Cerebellar nuclear complex (tissue), 1 donor: ENCODE measurements at regions not wholly inside any gene's neighbourhood (a gene's known extent, or its start where the extent isn't known, plus 50 kb on each side); places are given as distances from the start of the nearest gene placed in this dataset.

Source experiments
- DNase-seq, 2 experiments: peaks; one replicate each; lab custom pipeline; 2025; lab: John Stamatoyannopoulos, UW

GRCh38 chr1:239263801-239264200 lies 122.6 kb upstream of the CHRM3 start:
- DNase-seq: no peak

GRCh38 chr1:239262538-239262937 lies 123.8 kb upstream of the CHRM3 start:
- no peak for DNase-seq

DNA sequence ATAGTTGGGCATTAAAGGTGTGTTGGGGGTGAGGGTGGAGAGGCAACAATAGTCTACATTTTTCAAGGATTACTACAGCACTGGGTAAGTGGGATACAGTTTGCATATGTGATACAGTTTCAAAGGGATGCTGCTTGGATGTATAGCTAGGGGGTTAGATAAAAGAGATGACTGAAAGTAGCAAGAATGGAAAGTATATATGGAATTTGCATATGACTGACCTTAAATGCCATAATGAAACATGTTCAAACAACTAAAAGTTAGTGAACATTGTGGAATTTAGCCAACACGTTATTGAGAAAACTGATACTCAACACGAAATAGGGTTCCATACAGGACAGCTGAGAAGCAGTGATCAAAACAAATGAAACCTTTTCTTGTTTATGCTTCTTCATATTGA lies 124.8 kb upstream of the CHRM3 start:
- no peak for DNase-seq

DNA sequence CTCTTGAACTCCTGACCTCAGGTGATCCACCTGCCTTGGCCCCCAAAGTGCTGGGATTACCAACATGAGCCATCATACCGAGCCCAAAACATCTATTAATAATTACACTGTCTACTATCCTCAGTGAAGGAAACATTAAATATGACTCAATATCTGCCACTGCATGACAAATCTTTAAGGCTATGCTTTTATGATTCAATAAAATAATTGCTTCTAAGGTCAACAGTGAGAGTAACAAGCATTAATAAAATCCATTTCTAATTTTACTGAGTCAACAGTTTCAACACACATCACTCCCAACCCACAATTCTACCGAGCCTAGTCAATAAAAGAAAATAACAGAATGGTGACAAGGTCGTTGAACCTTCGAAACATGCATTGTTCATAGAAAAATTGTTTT lies 125.5 kb upstream of the CHRM3 start:
- no peak for DNase-seq

GRCh38 chr1:239255628-239256160 lies 130.7 kb upstream of the CHRM3 start:
- no peak for DNase-seq

DNA sequence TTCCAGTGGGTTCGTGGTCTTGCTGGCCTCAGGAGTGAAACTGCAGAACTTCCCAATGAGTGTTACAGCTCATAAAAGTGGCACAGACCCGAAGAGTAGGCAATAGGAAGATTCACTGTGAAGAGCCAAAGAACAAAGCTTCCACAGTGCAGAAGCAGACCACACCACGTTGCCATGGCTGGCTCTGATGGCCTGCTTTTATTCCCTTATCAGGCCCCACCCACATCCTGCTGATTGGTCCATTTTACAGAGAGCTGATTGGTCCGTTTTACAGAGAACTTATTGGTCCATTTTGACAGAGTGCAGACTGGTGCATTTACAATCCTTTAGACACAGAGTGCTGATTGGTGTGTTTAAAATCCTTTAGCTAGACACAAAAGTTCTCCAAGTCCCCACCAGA lies 131.4 kb upstream of the CHRM3 start:
- no peak for DNase-seq

DNA sequence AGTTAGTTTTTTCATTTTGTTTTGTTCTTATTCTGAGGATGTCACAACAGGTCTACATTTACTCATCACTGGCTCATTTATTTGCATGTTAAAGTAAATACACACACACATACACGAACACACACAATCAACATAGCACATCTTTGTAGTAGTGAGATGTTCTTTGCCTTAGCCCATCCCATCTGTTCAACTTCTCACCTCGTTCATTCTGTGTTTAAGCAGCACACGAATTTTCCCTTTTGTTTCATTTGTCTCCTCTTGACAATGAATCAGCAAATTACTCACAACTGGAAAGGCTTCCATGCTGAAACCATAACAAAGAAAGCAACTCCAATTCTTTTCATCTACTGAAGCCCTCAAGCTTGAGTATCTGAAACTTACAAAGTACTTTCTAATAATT lies 133.3 kb upstream of the CHRM3 start:
- no peak for DNase-seq

DNA sequence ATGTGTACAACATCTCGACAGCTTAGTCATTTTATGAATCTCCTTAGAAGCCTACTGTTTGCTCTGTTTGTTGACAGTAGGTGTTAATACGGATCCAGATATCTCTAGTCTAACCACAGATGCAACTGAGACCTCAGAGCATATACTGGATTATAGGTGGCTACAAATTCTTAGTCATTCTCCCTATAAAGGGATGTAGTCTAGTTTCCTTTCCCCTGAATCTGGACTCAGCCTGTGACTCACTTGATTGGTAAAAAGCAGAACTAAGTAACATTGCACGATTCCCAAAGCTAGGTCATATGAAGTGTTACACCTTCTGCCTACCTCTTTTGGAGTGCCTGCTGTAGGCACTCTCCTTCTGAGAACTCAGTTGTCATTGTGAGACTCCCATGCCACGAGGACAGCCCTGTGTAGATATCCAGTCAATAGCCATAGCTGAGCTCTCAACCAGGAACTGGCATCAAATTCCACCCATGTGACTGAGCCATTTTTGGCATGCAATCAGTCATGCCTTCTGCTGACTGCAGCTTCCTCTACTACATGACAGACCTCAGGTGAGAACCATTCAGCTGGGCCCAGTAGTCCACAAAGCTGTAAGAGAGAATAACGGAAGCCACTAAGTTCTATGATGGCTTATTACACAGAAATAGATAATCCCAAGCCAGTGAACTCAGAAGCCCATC lies 135.9 kb upstream of the CHRM3 start:
- no peak for DNase-seq

DNA sequence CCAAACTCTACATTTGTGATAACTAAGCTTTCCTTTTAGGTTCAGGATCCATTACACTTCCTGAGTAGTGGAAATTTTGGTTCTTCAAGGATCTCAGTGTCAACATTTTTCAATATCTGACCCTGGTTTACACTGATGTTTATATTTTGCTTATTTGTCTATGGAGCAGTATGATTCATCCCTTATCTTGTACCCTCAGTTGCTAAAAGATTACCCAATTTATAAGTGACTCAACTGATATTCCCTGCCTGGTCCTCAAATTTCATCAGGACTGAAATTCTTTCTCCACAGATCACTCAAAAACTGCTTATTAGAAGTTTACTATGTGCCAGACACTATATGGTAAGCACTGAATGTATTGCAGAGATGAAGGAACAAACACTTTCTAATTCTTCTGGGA lies 139.1 kb upstream of the CHRM3 start:
- DNase-seq: no peak

- no peak for DNase-seq
Observed at GRCh38 chr1:239244084-239244483, 142.3 kb upstream of the CHRM3 start.

- DNase-seq: no peak
Observed at GRCh38 chr1:239243006-239243405, 143.4 kb upstream of the CHRM3 start.

GRCh38 chr1:239242404-239242803 lies 144.0 kb upstream of the CHRM3 start:
- no peak for DNase-seq

DNA sequence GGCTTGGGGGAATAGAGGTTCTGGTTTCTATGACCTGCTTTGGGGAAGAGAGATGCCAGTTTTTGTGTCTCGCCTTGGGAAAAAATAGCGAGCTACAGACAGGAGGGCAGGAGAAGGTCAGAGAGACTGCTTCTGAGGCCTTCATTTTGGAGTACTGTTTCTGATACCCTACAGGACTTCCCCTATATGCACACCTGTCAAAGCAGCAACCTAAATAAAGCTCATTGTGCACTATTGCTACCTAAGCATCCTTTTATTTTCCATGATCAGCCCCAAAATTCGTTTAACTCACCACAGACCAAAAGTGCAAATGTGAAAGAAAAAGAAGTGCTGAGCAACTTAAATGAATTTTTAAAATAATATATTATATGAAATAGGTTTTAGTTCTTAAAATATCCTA lies 145.6 kb upstream of the CHRM3 start:
- DNase-seq: no peak

DNA sequence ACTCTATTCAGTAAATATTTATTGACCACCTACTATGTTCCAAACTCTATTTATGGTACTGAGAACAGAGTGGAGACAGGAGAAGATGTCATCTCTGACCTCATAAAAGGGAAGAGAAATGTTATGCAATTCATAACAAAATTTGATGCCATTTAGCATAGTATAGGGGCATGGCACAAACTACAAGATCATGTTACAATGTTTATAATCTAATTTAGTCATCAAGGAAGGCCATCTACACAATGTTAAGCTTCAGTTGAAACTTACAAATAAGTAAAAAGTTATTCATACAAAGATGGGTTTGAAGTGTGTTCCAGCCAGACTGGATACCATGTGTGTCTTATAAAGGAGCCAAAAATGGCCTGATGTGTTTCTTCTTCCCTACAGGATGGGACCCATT lies 146.8 kb upstream of the CHRM3 start:
- DNase-seq: no peak

DNA sequence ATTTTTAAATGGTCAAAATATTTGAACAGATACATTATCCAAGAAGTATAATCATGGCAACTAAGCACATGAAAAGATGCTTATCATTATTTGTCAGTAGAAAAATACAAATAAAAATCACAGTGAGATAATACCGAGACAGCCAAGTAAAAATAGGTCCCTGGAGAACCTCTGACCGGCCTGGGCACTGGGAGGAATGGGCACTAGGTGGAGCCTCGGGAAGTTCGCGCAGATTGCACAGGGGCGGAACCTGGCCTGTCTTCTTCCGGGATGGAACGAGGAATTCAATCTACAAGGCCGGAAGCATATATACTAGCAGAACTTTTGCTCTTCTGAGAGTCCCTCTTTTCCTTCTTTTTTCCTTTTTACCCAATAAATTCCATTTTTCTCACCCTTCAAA lies 148.5 kb upstream of the CHRM3 start:
- DNase-seq: no peak

GRCh38 chr1:239233626-239234025 lies 152.7 kb upstream of the CHRM3 start:
- DNase-seq: no peak

- DNase-seq: no peak
Observed at GRCh38 chr1:239232921-239233320, 153.4 kb upstream of the CHRM3 start.

DNA sequence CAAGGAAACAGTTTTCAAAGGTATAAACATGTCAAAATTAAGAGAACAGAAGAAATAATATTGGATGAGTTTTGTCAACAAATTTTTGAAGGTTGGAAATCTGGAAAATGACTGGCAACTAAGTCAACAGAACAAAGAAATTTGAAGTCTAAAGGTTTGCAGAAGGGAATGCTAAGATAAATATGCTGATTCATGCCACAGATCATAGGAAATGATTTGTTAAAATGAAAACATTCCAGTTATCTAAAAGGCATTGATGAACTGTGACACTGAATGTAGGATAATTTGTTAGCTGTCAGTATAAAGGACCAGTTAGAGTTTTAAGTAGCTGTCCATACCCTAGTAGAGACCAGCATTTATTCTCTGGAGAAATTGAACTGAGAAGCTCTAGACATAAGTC lies 157.9 kb upstream of the CHRM3 start:
- no peak for DNase-seq

DNA sequence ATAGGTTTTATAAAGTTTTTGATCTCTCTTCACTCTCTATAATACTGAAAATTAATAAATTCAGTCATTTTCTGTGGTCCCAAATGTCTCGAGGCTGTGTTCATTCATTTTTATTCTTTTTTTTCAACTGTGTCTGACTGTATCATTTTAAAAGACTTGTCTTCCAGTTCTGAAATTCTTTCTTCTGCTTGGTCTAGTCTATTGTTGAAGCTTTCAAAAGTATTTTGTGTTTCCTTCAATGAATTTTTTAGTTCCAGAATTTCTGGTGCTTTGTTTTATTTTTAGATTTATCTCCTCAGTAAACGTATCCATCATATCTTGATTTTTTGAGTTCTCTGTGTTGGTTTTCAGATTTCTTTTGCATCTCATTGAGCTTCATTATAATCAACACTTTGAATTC lies 161.0 kb upstream of the CHRM3 start:
- no peak for DNase-seq

DNA sequence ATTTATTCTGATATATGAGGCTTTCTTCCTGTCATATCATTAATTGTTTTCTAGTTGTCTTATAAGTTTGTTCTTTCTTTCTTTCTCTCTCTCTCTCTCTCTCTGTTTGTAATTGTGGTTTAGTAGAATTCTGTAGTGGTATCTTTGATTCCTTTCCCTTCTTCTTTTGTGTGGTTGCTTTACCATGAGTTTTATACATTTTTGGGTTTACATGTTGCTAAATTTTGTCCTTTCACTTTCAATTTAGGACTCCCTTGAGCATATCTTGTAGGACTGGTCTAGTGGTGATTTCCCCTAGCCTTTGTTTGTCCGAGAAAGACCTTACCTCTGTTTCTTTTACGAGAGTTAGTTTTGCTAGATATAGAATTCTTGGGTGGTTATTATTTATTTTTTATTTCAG lies 162.3 kb upstream of the CHRM3 start:
- no peak for DNase-seq

GRCh38 chr1:239222999-239223398 lies 163.4 kb upstream of the CHRM3 start:
- no peak for DNase-seq

- DNase-seq: no peak
Observed at GRCh38 chr1:239221656-239222055, 164.7 kb upstream of the CHRM3 start.

DNA sequence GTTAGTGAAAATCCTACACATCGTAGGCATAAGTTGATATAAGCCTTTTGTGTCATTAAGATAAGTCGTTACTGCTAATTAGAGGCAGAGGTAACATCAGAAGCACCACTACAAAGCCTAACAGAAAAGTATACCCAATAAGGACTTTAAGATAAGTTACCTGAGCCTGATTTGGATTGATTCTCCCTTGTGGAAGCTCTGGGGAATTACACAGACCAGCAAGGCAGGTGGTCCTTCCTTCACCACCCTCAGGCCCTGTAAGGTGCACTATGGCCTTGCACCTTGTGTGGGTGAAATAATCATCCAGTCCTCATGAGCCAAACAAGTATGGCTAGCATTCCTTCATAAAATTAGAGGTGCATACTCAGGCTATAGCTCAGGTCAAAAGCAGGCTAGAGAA lies 166.7 kb upstream of the CHRM3 start:
- DNase-seq: no peak

DNA sequence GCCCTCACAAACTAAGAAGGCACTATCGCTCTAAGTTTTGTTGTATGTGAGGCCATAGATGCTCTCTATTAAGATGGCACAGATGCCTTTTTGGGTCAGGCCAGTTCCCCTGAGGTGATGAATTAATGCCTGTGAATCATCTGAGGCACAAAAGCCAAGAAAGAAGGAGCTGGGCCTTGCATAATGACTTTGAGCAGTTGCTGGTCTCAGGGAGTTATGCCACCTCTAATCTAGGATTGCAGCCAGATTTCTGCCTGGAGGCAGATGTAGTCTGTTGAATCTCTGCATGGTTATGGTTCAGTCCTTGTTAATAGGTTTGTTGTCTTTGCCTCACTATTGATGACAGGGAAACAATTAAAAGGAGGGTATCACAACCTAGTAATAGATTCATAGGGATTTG lies 168.1 kb upstream of the CHRM3 start:
- DNase-seq: no peak
